Liver (tissue), 2 donors: ENCODE measurements at regions not wholly inside any gene's neighbourhood (a gene's known extent, or its start where the extent isn't known, plus 50 kb on each side); places are given as distances from the start of the nearest gene placed in this dataset.
A peak's percentile ranks its signal among the peaks of the same experiment; 100 is the strongest.

ENCODE experiments used
- TF ChIP-seq, protein P1 (sequence below): fragments of 150-350 bp; IDR thresholded peaks from 2 replicates; pipeline ENCODE4 v1.5.1; 2017; ENCODE audit warnings: improper control_type of control experiment, low read depth, low read length; ENCODE audit not compliant: missing input control
- TF ChIP-seq, protein P2 (sequence below): IDR thresholded peaks from 2 replicates; pipeline ENCODE4 v1.6.1; 2016; ENCODE audit warnings: antibody characterized with exemption
- TF ChIP-seq, protein P3 (sequence below): IDR thresholded peaks from 2 replicates; pipeline ENCODE4 v1.6.1; 2016; ENCODE audit warnings: antibody characterized with exemption, mild to moderate bottlenecking
- donor health status: healthy.

DNA sequence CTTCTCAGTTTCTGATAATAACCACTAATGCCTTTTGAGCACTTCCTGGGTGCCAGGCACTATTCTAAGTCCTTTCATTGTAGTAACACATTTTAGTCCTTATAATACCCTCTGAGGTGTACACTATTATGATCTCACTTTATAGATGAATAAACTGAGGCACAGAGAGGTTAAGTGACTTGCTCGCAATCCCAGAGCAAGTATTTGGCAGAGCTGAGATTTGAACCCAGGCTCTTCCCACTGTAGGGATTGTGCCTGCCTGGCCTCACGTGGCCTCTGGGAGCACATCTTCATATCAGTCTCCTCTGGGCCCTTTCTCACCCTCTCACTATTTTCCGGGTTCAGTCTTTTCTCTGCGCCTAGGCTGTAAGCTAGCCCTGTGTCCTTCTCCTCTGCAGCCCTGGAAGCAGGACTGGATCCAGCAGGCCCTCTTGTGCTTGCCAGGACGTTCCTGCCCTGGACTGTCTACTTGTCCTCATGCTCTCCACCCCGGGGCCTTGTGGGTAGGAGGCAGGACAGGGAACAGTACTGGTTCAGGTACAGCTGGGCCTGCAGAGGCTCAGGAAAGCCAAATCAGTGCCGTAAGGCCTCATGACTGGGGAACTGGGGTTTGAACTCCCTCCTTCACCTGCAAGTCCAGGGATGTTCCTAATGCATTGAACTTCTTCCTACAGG is 139.6 kb downstream of the VEGFA start:
- TF ChIP-seq, protein P1, sequence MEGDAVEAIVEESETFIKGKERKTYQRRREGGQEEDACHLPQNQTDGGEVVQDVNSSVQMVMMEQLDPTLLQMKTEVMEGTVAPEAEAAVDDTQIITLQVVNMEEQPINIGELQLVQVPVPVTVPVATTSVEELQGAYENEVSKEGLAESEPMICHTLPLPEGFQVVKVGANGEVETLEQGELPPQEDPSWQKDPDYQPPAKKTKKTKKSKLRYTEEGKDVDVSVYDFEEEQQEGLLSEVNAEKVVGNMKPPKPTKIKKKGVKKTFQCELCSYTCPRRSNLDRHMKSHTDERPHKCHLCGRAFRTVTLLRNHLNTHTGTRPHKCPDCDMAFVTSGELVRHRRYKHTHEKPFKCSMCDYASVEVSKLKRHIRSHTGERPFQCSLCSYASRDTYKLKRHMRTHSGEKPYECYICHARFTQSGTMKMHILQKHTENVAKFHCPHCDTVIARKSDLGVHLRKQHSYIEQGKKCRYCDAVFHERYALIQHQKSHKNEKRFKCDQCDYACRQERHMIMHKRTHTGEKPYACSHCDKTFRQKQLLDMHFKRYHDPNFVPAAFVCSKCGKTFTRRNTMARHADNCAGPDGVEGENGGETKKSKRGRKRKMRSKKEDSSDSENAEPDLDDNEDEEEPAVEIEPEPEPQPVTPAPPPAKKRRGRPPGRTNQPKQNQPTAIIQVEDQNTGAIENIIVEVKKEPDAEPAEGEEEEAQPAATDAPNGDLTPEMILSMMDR = no peak
- TF ChIP-seq, protein P2, sequence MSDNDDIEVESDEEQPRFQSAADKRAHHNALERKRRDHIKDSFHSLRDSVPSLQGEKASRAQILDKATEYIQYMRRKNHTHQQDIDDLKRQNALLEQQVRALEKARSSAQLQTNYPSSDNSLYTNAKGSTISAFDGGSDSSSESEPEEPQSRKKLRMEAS = peak; percentile 81
- TF ChIP-seq, protein P3, sequence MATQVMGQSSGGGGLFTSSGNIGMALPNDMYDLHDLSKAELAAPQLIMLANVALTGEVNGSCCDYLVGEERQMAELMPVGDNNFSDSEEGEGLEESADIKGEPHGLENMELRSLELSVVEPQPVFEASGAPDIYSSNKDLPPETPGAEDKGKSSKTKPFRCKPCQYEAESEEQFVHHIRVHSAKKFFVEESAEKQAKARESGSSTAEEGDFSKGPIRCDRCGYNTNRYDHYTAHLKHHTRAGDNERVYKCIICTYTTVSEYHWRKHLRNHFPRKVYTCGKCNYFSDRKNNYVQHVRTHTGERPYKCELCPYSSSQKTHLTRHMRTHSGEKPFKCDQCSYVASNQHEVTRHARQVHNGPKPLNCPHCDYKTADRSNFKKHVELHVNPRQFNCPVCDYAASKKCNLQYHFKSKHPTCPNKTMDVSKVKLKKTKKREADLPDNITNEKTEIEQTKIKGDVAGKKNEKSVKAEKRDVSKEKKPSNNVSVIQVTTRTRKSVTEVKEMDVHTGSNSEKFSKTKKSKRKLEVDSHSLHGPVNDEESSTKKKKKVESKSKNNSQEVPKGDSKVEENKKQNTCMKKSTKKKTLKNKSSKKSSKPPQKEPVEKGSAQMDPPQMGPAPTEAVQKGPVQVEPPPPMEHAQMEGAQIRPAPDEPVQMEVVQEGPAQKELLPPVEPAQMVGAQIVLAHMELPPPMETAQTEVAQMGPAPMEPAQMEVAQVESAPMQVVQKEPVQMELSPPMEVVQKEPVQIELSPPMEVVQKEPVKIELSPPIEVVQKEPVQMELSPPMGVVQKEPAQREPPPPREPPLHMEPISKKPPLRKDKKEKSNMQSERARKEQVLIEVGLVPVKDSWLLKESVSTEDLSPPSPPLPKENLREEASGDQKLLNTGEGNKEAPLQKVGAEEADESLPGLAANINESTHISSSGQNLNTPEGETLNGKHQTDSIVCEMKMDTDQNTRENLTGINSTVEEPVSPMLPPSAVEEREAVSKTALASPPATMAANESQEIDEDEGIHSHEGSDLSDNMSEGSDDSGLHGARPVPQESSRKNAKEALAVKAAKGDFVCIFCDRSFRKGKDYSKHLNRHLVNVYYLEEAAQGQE = peak; percentile 24
